ENCODE measurements at regions not wholly inside any gene's neighbourhood (a gene's known extent, or its start where the extent isn't known, plus 50 kb on each side); places are given as distances from the start of the nearest gene placed in this dataset.
A peak's percentile ranks its signal among the peaks of the same experiment; 100 is the strongest.

DNA sequence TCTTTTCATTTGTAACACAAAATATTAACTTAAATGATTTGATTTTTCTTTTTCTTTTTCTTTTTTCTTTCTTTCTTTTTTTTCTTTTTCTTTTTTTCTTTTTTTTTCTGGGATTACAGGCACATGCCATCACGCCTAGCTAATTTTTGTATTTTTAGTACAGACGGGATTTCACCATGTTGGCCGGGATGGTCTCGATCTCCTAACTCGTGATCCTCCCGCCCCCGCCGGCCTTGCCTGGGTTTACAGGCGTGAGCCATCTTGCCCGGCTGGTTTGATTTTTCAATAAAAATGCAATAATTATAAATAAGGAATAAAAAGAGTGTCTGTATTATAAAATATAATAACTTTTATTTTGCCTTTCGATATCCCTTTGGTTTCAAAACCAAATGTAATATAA lies 146.7 kb upstream of the RGS18 start:
- DNase-seq, result no peak

DNA sequence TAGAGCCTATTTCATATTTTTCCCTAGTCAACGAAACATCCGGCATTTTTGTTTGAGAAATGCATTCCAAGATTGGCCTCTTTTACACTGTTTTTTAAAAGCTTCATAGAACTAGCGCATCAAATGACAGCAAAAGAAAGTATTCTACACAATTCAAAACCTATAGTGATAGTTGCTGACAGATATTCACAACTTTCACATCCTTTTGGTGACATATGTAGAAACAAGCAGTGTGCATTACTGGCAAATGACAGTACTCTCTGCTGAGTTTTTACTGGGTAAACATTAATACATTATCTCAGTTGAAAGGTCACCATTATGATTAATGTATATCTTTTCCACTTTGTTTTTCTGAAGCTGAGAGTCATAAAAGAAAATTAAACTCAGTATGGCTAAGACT lies 135.4 kb upstream of the RGS18 start:
- DNase-seq, result no peak

DNA sequence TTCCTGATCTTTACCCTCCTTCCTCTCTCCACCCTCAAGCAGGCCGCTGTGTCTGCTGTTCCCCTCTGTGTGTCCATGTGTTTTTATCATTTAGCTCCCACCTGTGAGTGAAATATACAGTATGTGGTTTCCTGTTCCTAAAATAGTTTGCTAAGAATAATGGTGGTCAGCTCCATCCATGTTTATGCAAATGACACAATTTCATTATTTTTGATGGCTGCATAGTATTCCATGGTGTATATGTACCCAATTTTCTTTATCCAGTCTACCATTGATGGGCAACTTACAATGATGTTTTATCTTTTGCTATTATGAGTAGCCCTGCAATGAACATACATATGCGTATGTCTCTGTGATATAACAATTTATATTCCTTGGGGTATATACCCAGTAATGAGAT lies 133.4 kb upstream of the RGS18 start:
- DNase-seq, result no peak

DNA sequence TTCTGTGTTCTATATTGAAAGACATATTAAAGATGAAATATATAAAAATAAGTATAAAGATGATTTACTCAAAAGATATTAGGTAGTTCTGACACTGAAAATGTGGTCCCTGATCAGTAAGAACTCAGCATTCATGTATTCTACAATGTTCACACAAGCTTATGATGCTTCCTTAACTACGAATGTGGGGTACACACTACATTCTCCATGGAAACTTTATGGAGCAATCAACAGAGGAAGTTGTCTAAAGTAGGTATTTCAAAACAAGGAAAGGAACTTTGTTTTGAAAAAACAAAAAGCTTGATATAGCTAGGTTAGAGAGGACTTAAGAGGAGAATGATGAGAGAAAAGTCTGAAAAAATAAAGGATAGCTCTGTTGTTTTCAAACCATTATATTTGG lies 119.7 kb upstream of the RGS18 start:
- no peak for DNase-seq

- no peak for DNase-seq
Measured at GRCh38 chr1:192045131-192045530, 113.1 kb upstream of the RGS18 start.

GRCh38 chr1:192053531-192053971 lies 104.7 kb upstream of the RGS18 start:
- peak in 1 of 2 donors; percentile 39 for DNase-seq

DNA sequence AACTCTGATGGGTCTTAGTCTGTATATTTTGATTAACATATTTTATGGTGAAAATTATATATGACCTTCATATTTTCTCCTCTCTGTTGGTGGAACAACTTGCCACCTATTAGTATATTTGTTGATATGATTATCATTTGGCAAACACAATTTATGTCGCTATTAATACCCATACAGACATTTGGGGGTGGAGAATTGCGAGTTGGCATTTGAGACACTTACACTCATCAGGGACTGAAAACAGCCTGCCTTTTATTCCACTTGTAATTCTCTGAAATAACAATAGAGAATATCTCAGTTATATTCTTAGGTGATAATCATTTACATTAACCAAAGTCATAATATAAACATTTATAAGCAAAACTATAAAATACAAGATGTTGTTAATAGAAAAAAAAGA lies 100.5 kb upstream of the RGS18 start:
- no peak for DNase-seq

GRCh38 chr1:192059407-192059806 lies 98.9 kb upstream of the RGS18 start:
- DNase-seq, result no peak

GRCh38 chr1:192061556-192061955 lies 96.7 kb upstream of the RGS18 start:
- no peak for DNase-seq

DNA sequence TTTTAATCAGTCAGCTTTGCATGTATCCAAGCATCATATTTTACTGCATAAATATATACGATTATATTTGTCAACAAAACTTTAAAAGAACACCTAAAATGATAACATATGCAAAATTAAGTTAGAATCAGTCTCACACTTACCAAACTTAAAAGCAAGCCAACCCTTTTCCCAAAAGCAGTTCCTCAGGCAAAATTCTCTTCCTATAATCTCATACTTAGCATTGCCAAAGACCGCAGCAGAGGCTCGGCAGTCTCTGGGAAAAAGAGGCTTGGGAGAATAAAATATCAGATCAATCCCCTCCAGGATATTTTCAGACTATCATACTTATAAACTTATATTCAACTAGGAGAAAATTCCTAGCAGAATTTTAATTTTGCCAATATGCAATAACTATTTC lies 93.2 kb upstream of the RGS18 start:
- DNase-seq, result no peak

DNA sequence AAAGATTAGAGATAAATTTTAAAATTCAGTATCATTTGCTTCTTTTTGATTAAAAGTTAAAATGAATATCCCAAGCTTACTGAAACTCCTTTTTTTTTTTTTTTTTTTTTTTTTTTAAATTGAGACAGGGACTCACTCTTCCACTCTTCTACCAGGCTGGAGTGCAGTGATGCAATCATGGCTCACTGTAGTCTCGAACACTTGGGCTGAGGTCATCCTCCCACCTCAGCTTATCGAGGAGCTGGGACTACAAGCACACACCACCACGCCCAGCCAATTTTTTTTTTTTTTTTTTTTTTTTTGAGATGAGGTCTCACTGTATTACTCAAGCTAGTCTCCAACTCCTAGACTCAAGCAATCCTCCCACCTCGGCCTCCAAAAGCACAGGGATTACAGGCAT lies 92.1 kb upstream of the RGS18 start:
- no peak for DNase-seq

GRCh38 chr1:192067360-192067759 lies 90.9 kb upstream of the RGS18 start:
- DNase-seq, result no peak

DNA sequence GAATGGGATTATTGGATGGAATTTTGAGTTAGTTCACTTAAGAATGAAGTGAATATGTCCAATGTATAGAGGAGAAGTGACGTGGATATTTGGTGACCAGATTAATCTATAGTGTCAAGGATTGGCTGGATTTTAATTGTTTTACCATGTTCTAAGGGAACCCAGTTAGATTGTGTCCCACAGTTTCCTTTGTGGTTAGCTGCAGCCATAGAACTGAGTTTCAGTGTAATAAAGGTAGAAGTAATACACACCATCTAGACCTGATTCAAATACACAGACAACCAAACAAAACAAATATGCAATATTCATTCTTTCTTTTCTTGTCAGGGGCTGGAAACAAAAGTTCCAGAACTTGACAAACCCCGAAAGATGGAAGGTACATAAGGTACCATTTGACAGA lies 88.0 kb upstream of the RGS18 start:
- no peak for DNase-seq

DNA sequence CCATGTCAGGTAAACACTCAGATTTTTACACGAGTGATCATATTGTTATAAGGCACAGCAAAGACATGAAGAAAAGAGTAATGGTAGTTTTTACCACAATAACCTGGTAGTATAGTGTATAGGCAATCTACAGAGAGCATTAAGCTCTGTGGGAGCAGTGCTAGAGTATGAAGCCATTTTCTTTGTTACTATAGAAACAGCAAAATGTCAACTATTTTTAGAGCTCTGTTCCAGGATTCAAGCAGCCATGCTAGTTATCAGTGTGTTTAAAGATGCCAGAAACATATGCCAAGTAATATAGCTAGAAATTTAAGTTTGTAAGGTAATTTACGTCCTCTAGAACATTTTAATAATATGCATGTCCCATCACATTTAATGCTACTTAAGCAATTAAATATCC lies 77.6 kb upstream of the RGS18 start:
- peak in 1 of 2 donors; percentile 10 for DNase-seq

DNA sequence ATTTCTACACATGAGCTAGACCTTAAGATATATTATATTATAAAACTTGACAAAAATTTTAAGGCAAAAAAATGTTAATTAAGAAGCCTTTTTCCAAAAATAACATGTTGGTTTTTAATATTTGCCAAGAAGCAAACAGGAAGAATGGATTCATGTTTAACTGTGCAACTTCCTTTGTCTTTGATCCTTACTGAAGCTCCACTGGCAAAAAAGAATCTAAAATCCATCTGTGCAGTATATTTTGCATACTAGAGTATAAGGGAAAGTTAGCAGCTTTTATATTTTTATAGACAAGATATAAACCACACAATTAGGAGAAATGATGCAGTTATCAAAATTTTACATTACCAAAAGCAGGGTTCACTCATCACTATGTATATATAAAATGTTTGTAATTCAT lies 76.9 kb upstream of the RGS18 start:
- no peak for DNase-seq

GRCh38 chr1:192086644-192087043 lies 71.6 kb upstream of the RGS18 start:
- no peak for DNase-seq

DNA sequence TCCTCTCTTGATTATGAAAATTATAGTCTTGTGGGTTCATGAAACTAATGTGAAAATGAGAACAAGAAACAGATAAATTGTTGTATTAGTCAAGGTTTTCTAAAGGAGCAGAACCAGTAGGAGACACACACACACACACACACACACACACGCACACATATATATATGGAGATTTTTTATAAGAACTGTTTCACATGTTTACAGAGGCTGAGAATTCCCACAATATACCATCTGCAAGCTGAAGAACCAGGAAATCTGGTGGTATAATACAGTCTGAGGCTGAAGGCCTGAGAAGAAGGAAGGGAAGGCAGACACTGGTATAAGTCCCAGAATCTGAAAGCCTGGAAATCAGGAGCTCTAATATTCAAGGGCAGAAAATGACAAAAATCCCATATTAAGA lies 70.9 kb upstream of the RGS18 start:
- no peak for DNase-seq

DNA sequence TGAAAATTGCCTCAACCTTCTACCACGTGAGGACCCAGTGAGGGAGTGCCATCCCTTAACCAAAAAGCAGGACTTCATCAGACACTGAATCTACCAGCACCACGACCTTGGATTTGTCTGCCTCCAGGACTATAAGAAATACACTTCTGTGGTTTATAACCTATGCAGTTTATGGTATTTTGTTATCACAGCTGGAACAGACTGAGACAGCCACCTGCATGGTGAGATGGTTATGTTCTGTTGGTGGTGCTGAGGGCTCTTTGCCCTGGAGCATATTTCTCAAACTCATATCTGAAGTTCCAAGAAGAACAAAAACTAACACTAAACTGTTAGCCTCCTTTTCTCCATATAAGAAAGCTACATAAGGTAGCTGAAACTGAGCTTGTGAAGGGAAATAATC lies 69.8 kb upstream of the RGS18 start:
- DNase-seq, result no peak

DNA sequence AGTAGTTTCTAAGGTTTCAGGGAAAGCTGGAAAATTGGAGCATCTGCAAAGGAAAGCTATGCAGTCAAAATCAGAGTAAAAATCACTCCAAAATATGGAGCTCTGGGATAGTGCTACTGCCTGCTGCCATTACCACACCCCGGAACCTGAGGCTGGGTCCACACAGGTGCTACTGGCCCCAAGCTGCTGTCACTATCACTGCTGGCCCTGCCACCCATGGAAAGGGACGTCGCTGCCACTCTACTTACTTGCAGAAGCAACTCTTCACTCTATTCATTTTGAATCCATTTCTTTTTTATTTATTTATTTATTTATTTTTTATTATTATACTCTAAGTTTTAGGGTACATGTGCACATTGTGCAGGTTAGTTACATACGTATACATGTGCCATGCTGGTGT lies 60.3 kb upstream of the RGS18 start:
- no peak for DNase-seq

DNA sequence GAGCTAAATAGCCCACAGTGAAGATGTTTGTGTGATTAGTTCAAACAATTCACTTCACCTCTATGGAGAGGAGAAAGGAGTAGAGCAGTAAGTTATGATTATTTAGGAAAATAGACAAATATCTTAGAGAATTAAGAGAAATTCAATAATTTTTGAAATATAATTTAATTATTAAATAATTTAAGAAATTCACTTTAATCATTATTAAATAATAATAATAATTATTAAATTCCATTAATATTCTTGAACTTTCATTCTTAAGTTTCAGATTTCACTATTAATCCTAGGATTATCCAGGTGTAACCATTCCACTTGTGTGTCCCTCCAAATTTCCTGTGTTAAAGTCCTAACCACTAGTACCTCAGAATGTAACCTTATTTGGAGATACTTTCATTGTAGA lies 58.9 kb upstream of the RGS18 start:
- DNase-seq, result no peak

GRCh38 chr1:192100686-192101468 lies 57.4 kb upstream of the RGS18 start:
- DNase-seq, result no peak

- no peak for DNase-seq
Measured at GRCh38 chr1:192104128-192104527, 54.1 kb upstream of the RGS18 start.

DNA sequence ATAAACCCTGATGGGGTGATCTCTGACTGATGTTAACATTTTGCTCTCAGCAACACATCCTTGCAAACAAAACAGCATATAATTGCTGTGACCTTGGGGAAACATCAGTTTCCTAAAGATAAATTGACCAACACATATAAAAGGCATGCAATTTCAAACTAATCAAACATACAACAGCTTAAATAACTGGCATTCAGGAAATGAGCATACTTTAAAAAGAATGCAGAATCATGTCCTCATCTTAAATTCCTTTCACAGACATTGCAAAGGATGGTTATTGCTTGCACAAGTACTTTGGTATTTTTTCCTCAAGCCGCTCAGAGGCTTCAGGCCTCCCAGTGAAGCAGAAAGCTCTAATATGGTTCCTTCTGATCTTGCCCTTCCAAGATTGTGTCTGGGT lies 53.4 kb upstream of the RGS18 start:
- no peak for DNase-seq

DNA sequence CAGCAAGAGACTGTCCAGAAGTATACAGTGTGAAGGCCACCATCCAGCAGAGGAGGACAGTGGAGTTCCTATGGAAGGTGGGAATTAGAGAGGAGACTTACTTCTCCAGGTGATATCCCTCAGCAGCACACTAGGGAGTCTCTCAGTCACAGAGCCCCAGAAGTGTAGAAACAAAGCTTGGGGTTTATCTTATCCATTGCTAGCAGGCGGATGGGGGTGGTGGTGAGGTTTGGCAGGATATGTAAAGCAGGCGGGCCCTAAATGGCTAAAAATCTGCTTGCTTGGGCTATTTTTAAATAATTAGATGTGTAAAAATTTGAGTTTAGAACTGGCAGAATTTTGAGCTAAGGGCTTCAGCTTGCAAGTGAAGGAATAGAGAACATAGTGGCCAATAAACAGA lies 50.1 kb upstream of the RGS18 start:
- no peak for DNase-seq
